Astrocyte of the spinal cord (primary cell): ENCODE measurements at regions not wholly inside any gene's neighbourhood (a gene's known extent, or its start where the extent isn't known, plus 50 kb on each side); places are given as distances from the start of the nearest gene placed in this dataset.

Source experiments
- DNase-seq: peaks from one replicate; pipeline ENCODE4 v3.0.0; 2011; ENCODE audit warnings: low read depth, low spot score
- H3K4me3 ChIP-seq: 2 replicates; pipeline ENCODE4 v1.5.1; 2011; ENCODE audit warnings: low read depth, mild to moderate bottlenecking, low read length, moderate library complexity
- in situ Hi-C: cut with HindIII; loops from 2 replicates; pipeline ENCODE4 v1.10.0; 2017; ENCODE audit warnings: low sequenced_read_pairs
- TF ChIP-seq, protein P1 (sequence below): IDR thresholded peaks from 2 replicates; pipeline ENCODE4 v1.5.1; 2012; ENCODE audit warnings: low read depth, mild to moderate bottlenecking, low read length, inconsistent platforms

DNA sequence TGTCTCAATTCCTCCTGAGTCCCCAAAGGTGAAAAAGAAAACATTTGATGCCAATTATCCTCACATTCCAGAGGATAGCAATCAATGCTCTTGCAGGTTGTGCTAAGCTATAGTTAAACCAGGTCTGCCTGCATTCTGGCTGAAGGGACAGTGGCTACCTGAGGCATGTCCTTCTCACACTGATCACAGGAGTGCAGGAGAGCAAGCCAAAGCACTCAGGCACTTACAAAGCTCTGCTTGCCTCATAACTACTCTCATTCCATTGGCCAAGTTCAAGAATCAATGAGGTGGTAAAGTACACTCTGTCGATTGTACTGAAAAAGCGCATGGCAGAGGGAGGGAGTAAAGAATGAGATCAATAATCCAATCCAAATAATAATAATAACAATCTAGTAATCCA lies 342.0 kb upstream of the PPP2R3A start:
- in situ Hi-C loops = no loop called here
- DNase-seq = no peak
- TF ChIP-seq, protein P1, sequence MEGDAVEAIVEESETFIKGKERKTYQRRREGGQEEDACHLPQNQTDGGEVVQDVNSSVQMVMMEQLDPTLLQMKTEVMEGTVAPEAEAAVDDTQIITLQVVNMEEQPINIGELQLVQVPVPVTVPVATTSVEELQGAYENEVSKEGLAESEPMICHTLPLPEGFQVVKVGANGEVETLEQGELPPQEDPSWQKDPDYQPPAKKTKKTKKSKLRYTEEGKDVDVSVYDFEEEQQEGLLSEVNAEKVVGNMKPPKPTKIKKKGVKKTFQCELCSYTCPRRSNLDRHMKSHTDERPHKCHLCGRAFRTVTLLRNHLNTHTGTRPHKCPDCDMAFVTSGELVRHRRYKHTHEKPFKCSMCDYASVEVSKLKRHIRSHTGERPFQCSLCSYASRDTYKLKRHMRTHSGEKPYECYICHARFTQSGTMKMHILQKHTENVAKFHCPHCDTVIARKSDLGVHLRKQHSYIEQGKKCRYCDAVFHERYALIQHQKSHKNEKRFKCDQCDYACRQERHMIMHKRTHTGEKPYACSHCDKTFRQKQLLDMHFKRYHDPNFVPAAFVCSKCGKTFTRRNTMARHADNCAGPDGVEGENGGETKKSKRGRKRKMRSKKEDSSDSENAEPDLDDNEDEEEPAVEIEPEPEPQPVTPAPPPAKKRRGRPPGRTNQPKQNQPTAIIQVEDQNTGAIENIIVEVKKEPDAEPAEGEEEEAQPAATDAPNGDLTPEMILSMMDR = no peak
- H3K4me3 ChIP-seq = no peak overlapping the region

DNA sequence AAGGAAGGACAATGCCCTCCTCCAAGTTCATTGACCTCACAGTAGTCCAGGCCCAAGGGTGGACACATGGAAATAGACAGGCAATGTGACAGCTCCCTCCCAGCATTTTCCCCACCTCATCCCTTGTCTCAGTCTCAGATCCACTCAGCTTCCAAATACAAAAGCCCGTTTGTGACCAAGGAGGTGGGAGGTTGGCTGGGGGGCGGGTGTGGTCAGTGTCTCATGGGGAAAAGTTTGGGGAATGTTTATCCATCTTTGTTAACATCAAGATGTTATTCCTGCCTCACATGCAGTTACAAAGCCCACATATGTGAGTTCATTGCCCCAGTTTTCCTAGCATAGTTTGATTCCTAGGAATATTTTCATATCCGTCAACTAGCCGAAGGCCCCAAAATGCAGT lies 338.5 kb upstream of the PPP2R3A start:
- in situ Hi-C loops = no loop called here
- TF ChIP-seq, protein P1 = no peak
- DNase-seq = no peak
- no peak overlapping the region for H3K4me3 ChIP-seq

DNA sequence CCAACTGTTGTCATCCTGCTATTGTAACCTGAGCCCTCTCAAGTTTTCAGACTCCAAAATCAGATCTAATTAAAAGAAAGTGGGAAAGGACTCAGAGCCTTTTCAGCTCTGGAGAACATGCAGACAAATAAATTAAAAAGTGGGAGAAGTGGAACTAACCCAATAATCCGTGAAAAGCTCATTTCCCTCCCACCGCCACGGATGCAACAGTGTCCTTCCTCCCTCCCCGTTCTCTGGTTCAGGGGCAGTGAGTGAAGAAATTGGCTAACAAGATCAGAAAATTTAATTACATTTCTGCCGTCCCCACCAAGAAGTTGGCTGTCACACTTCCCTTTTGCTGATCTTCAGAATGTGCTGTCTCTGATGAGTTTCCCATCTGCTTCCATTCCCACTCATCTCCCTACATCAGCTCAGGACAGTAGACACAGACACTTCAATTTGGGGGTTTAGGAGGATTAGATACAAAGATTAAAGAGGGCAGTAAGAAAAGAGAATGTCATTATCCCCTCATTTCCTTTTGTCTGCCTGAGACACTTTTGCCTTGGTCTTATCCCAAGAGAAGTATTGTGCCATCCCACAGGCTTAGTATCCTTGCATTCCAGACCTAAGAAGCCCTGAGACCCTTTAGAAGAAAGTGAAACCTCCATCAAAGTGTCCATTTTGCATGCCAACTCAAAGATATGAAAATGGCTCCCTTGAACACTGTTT lies 335.7 kb upstream of the PPP2R3A start:
- no peak for DNase-seq
- no peak overlapping the region for H3K4me3 ChIP-seq
- in situ Hi-C loops = no loop called here
- TF ChIP-seq, protein P1 = no peak

- in situ Hi-C loops = no loop called here
- DNase-seq = no peak
- TF ChIP-seq, protein P1 = no peak
- H3K4me3 ChIP-seq = no peak overlapping the region
These were observed 332.9 kb upstream of the PPP2R3A start for GRCh38 chr3:135632556-135633065.

DNA sequence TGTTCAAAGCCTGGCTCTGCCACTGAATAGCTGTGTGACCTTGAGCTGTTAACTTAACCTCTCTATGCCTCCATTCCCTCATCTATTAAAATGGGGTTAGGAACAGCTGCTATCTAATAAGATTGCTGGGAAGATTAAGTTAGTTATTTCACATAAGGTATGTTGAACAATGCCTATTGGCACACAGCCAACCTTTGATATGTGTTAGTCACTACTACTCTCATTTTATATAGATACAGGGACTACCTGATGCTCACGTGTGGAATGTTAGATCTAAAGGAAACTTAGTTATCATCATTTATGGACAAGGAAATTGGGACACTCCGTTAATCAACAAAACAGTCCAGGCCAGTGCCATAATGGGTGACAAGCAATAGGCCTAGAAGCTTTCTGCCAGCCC lies 332.4 kb upstream of the PPP2R3A start:
- in situ Hi-C loops = no loop called here
- no peak for DNase-seq
- H3K4me3 ChIP-seq = no peak overlapping the region

DNA sequence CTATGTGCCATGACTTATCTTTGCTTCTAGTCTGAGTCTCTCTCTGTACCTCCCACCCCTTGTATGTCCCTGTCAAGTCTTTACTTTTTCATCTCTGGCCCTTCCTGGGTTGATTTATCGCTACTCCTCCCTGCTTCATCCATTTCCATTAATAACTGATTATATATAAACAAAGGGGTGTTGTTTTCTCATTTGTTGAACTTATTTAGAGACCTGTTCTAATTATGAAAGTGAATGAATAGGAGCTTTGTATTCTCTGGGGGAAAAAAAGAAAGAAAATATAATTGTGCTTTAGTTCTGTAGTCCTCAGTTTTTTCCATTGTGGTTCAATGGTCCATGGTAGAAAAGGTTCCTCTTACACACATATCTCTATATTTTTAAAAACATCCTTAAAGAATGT lies 328.9 kb upstream of the PPP2R3A start:
- in situ Hi-C loops = no loop called here
- TF ChIP-seq, protein P1 = no peak
- DNase-seq = no peak
- no peak overlapping the region for H3K4me3 ChIP-seq

More for the DNA sequence above, 332.4 kb upstream of the PPP2R3A start:
- TF ChIP-seq, protein P1 = no peak
